Inflammatory macrophage treated with lipopolysaccharide for 1 hour (primary cell): ENCODE measurements at regions not wholly inside any gene's neighbourhood (a gene's known extent, or its start where the extent isn't known, plus 50 kb on each side); places are given as distances from the start of the nearest gene placed in this dataset.
"Not testable (repeated sequence)": the region's sequence is repeated elsewhere in the genome, so short reads cannot be mapped to it uniquely, and the experiment has no call there.

Source experiments
- DNase-seq, 2 donors: peaks; one replicate each; pipeline ENCODE4 v3.0.0-alpha.2; 2020 to 2022

- peak in 1 of 2 donors; percentile 2 for DNase-seq
These were observed 941.0 kb downstream of the DNAH5 start for GRCh38 chr5:13003457-13003856.

GRCh38 chr5:12999667-13000066, 944.8 kb downstream of the DNAH5 start:
- no peak for DNase-seq

- DNase-seq, result no peak
These were observed 959.3 kb downstream of the DNAH5 start for GRCh38 chr5:12985142-12985541.

GRCh38 chr5:12974856-12975255, 969.6 kb downstream of the DNAH5 start:
- DNase-seq, result no peak

GRCh38 chr5:12965804-12966203, 978.7 kb downstream of the DNAH5 start:
- DNase-seq, result no peak

GRCh38 chr5:12959713-12960112, 984.8 kb downstream of the DNAH5 start:
- DNase-seq, result no peak

GRCh38 chr5:12952409-12952808, 992.1 kb downstream of the DNAH5 start:
- DNase-seq, result no peak

- DNase-seq, result no peak
These were observed 992.6 kb downstream of the DNAH5 start for GRCh38 chr5:12951846-12952245.

GRCh38 chr5:12947379-12947778, 997.1 kb downstream of the DNAH5 start:
- DNase-seq, result no peak

GRCh38 chr5:12945477-12945876, 999.0 kb downstream of the DNAH5 start:
- DNase-seq, result not testable (repeated sequence)

- DNase-seq, result no peak
These were observed 1008.3 kb downstream of the DNAH5 start for GRCh38 chr5:12936221-12936620.

- DNase-seq, result no peak
These were observed 1009.8 kb downstream of the DNAH5 start for GRCh38 chr5:12934722-12935121.

GRCh38 chr5:12920527-12920926, 1016.3 kb upstream of the CTNND2 start:
- DNase-seq, result no peak

GRCh38 chr5:12911156-12911555, 1006.9 kb upstream of the CTNND2 start:
- DNase-seq, result no peak

- no peak for DNase-seq
These were observed 1006.4 kb upstream of the CTNND2 start for GRCh38 chr5:12910641-12911040.

GRCh38 chr5:12902611-12903010, 998.4 kb upstream of the CTNND2 start:
- DNase-seq, result no peak

- DNase-seq, result no peak
These were observed 997.5 kb upstream of the CTNND2 start for GRCh38 chr5:12901696-12902095.

GRCh38 chr5:12896086-12896485, 991.8 kb upstream of the CTNND2 start:
- DNase-seq, result no peak

- DNase-seq, result no peak
These were observed 980.8 kb upstream of the CTNND2 start for GRCh38 chr5:12885018-12885417.

- DNase-seq, result no peak
These were observed 979.1 kb upstream of the CTNND2 start for GRCh38 chr5:12883395-12883794.

GRCh38 chr5:12876541-12877298, 972.5 kb upstream of the CTNND2 start:
- no peak for DNase-seq

GRCh38 chr5:12870872-12871539, 966.8 kb upstream of the CTNND2 start:
- DNase-seq, result no peak

- no peak for DNase-seq
These were observed 961.3 kb upstream of the CTNND2 start for GRCh38 chr5:12865529-12865928.

GRCh38 chr5:12861886-12862654, 957.8 kb upstream of the CTNND2 start:
- no peak for DNase-seq
